GM18502 (cell line): ENCODE measurements at regions not wholly inside any gene's neighbourhood (a gene's known extent, or its start where the extent isn't known, plus 50 kb on each side); places are given as distances from the start of the nearest gene placed in this dataset.

Experiments
- ATAC-seq: cut with Tn5 transposase; IDR thresholded peaks from one replicate; pipeline ENCODE4 v1.9.1; 2021; ENCODE audit warnings: mild to moderate bottlenecking; ENCODE audit not compliant: unreplicated experiment, poor library complexity

- no peak for ATAC-seq
These were observed 665.7 kb downstream of the MRPL39 start for GRCh38 chr21:24941316-24942185.

DNA sequence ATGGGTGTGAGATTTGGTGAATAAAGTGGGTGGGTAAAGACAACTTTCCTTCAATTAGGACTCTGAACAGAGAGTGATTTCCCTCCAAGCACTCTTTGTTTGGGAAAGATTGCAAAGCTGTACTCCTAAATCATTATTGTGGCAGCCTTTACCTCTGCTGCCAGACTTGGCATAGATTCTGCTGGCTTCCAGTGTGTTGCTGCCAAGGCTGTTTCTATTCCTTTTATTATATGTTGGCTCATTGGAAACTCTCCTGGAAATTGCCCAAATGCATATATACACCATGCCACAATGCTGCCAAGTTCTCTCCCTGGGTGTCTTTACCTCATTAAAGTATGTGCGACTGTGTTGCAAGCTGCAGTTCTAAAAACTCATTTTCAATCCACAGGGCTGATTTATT is 668.0 kb downstream of the MRPL39 start:
- ATAC-seq, result no peak

DNA sequence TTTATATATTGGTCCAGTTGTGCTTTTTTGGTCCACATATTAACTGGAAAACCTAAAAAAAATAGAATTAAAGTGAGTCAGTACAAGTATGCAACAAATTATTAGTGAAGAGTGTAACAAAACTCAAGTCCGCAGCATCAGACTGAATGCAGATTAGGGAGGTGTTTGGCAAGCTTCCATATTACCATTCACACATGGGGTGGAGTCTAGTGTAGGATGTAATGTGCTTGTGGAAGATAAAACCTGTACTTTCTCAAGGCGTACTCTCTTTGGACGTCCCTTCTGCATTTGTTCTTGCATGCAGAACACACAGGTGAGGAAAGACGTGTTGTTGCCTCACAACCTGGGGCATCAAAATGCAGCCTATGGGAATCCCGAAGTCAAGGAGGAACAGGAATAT is 668.7 kb downstream of the MRPL39 start:
- no peak for ATAC-seq

- ATAC-seq, result no peak
These were observed 671.3 kb downstream of the MRPL39 start for GRCh38 chr21:24935991-24936390.

DNA sequence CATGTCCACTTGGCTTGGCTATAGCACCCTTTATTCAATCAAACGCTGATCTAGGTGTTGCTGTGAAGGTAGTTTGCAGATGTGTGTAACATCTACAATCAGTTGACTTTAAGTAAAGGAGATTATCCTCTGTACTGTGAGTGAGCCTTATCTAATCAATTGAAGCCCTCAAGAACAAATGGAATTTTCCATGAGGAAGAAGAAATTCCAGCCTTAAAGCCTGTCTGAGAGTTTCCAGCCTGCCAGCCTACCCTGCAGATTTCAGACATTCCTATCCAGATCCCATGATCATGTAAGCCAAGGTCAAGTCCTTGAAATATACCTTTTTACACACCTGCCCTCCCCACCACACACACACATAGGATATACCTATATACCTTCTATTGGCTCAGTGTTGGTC is 696.7 kb downstream of the MRPL39 start:
- ATAC-seq, result no peak

DNA sequence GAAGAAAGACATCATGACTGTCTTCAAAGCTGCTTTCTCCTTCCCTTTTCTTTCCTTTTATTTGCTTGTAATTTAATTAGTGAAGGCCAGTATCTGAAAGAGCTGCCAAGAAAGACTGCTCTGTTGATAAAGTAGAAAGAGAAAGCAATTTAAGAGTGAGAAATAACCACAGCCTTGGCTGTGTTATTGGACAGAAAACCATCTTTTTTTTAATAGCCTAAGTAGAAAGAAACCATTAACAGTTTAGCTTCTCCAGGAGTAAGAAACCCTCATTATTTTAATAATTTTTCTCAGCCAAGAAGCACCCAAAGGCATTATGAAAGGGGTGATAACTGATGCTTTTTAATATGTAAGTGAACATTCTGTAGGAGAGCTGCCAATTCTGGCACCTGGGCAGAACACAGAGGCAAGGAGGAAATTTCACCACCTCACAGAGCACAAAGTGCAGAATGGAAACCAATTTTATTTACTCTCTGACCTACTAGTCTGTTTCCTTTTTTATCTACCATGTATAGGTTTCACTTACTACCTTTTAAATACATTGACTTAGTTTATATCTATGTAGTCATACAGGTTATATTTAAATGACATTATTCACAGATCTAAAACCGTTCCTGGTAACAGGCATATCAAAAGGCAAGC is 703.2 kb downstream of the MRPL39 start:
- peak; percentile 49 for ATAC-seq

GRCh38 chr21:24899138-24899537 is 708.1 kb downstream of the MRPL39 start:
- peak; percentile 64 for ATAC-seq

DNA sequence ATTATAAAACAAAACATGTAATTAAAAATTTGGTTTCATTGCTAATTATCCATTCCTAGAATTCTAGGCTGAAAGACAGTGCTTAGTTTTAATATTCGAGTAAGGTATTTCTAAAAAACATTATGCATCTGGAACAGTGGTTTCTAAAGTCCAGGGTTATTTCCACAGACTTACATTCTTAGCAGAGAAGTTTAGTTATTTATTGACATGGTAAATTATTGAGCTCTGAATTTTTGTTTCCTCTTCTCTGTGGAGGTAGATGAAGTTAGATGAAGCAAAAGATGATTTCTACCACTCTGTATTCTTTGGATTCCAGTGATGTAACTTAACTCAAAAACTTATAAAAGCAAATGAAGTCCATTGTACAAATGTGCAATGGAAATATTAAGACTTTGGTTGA is 709.4 kb downstream of the MRPL39 start:
- no peak for ATAC-seq

- no peak for ATAC-seq
These were observed 710.6 kb downstream of the MRPL39 start for GRCh38 chr21:24896735-24897124.

DNA sequence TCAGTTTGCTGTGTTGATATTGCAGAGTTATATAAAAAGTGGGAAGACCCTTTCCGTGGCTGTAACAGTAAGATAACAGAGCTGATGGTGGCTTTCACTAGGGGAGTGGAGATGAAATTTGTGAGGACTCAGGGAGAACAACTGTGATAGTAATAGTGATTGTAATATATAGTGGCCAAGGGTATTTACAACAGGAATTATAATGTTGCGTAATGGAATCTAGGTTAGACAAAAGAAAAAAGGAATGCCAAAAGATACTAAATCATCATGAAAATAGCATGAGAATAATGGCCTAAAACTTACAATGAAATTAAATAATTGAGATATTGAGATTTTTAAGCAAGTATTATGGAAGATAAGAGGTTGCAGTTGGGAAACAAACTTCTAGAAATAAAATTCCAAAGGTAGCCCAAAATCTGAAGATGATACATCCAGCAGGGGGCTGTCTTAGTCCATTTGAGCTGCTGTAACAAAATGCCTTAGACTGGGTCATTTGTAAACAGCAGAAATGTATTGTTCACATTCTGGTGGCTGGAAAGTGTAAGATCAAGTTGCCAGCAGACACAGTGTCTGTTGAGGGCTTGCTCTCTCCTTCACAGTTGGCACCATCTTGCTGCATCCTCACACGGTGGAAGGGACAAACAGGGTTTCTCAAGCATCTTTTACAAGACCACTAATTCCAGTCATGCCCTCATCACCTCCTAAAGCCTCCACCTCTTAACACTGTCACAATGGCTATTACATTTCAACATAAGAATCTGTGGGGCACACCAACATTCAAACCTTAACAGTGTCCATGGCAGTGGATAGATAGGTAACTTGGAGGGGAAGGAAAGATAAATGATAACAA is 711.2 kb downstream of the MRPL39 start:
- peak; percentile 79 for ATAC-seq

DNA sequence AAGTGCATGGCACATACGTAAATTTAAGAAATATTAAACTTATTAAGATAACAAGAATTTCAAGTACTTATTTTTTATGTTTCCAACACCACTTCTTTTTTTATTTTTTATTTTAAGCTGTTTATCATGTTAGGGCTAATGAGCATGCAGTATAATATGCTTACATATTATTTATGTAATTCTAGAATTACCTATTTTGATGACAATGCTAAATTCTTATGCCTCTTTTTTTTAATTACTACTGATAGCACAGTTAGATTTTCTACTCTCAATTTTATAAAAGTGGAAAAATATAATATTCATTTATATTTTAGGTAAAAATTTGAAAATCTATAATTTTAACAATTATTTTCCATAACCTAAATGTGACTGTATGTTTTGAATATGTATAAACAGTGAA is 713.0 kb downstream of the MRPL39 start:
- ATAC-seq, result no peak

- ATAC-seq, result no peak
These were observed 717.3 kb downstream of the MRPL39 start for GRCh38 chr21:24890021-24890420.

DNA sequence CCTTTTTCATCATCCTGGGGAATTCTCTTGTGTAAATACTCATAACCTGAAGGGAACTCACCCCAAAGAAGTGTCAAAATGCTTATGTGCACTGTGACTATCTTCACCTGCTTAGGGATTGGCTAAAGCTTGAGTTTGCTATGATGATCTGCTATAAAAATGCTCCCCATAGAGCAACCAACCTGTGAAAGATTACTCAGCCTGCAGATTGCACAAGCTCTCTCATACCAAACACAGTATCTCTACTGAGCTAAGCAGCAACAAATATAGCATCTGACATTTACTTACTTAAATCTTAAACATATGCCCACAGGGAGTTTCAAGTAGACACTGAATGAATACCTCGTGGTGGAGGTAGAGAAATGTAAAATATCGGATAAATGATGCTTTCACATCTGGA is 725.8 kb downstream of the MRPL39 start:
- ATAC-seq, result no peak

DNA sequence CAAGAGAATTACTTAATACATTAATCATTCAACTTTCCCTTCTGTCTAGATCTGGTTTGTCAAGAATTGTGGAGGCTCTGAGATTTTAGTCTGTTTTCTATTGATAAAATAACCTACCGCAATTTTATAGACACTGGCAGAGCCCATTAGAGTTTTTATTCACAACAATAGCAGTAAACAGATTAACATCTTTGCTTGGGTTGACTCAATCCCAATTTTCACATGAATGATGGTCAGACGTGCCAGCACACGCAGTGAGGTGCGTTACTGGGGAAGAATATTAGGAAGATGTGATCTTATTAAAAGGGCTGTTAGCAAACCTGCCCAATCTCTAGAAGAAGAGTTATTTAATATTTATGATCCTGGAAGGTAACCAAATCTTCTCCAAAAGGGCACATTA is 736.6 kb downstream of the MRPL39 start:
- ATAC-seq, result no peak

- ATAC-seq, result no peak
These were observed 737.4 kb downstream of the MRPL39 start for GRCh38 chr21:24869862-24870261.

DNA sequence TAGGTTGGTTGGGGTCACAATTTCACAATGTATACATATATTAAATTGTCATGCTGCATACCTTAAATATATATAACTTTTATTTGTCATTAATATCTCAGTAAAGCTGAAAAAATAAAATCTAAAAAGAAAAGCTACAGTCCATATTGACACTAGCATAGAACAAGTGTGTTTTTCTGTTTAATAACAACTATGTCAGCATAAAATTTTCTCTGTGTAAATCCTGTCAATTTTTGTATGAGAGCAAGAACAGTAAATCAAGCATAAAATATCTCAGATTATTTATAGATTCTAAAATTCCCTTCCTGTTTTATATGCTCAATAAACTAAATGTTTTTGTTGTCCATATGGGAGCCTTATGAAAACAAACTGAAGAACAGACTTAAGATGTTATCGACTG is 739.2 kb downstream of the MRPL39 start:
- no peak for ATAC-seq

GRCh38 chr21:24861471-24861870 is 745.8 kb downstream of the MRPL39 start:
- ATAC-seq, result no peak

- no peak for ATAC-seq
These were observed 751.0 kb downstream of the MRPL39 start for GRCh38 chr21:24856326-24856725.

- ATAC-seq, result no peak
These were observed 754.6 kb downstream of the MRPL39 start for GRCh38 chr21:24852610-24853195.

GRCh38 chr21:24850121-24850520 is 757.2 kb downstream of the MRPL39 start:
- no peak for ATAC-seq

- ATAC-seq, result no peak
These were observed 762.6 kb downstream of the MRPL39 start for GRCh38 chr21:24844671-24845070.
